Effector CD4-positive, alpha-beta T cell (primary cell): ENCODE measurements at regions not wholly inside any gene's neighbourhood (a gene's known extent, or its start where the extent isn't known, plus 50 kb on each side); places are given as distances from the start of the nearest gene placed in this dataset.

Experiments used
- DNase-seq: peaks from one replicate; pipeline ENCODE4 v3.0.0-alpha.2; 2020

DNA sequence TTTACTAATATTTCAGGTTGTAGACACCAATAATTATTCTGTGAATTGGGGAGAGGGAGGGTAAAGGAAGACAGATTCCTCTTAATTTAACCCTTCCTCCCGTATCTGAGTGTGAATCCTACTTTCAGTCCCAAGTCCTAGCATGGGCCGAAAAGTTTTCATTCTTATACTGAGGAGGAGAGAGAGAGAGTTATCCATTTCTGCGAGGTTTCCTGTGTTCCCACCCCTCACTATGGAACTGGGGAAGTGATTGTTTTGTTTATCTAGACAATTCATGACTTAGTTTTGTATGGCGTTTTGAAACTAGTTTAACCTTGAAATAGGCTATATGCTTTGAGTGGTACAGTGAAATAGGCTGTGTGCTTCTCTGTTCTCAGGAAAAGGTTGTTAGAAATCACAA is 134.0 kb upstream of the DPYD start:
- DNase-seq = no peak

GRCh38 chr1:98054367-98054701 is 133.5 kb upstream of the DPYD start:
- no peak for DNase-seq

DNA sequence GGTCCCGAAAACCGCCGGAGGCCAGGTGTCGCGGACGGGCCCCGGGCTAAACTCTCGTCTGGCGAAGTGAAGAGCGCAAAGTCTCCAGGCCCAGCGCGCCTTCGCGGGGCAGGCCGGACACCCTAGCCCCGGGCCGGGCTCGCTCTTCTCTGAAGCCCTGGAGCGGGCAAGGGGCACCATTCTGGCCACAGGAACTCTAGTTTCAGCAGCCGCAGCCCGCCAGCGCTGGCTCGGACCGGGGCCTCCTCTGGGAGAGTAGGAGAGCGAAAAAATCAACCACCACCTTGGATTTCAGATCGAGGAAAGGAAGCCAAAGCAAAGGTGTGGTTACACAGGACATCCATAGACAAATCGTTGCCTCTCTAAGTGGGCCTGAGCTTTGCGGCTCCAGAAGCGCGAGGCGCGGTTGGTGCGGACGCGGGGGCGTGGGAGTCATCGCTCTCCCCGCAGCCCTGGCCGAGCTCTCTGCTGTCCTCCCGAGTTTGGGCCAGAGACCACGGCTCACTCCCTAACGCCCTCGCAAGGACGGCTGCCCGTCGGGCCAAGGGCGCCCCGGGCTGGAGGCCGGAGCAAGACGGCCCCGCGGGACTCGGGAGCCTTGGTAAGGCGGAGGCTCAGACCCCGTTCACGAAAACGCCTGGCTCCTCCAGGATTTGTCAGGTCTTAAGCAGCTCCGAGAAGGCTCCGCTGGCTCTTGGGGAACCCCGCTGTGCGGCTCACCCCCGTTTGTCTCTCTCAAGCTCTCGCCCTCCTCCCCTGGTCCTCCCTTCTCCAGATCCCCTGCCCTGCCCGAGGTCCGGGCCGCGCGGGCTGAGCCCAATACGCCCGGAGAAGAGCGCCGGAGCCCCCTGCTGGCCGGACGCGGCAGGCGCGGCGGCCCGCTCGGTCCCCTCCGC is 132.9 kb upstream of the DPYD start:
- DNase-seq = peak; percentile 34

DNA sequence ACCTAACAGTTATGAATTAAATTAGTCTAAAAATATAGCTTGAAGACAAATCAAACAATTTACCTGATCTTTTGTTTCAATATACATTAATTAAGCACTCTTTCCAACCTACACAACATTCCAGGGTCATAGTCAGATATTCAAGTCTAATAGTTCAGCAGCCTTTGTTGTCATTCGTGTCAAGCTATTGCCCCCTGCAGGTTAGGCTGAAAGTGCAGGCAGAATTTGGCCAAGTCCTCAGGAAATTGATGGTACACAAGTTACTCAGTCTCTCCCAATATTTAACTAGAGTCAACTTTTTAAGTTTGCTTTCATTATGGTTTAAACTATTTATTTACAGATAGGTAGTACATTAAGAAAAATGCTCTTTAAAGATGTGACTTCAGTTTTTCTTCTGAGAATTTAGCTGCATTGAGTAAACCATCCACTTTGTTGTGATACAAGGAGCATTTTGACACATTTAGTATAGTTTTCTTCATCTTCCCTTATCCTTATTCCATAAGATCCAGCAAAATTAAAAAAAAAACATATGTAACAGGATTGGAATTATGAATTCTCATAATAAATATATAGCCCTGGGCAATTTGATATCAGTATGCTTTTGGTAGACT is 130.3 kb upstream of the DPYD start:
- DNase-seq = peak; percentile 61

DNA sequence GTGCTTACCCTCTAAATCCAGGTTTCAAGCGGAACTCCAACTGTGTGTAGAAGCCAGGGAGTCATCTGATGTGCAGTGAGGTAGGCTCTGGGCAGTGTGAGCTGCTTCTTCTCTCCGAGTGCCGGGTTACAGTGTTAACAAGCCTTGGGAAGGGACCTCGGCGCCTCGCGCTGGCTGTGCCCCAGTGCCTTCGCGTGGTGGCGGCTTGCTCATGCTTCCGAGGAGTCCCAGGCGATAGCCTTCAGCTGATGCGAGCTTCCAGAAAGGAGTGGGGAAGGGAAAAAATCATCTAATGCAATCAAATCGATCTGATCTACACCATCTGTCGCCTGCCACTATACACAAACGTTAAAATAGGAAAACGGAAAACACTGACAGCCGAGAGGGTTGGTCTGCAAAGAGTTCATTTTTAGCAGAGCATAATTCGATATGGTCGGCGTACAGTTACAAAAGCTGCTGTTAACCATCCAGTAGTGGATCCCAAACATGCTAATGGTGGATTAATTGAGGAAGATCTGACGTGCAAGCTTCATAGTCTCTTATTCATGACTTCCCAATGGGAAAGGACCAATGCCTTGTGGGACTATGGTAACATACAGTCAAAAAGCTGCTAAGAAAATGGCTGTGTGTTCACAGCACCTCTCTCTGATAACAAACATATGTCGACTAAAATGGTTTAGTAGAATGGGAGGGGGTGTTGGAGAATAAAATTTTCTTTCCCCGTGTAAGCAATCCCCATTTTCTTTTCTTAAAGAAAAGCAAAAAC is 128.7 kb upstream of the DPYD start:
- DNase-seq = no peak

DNA sequence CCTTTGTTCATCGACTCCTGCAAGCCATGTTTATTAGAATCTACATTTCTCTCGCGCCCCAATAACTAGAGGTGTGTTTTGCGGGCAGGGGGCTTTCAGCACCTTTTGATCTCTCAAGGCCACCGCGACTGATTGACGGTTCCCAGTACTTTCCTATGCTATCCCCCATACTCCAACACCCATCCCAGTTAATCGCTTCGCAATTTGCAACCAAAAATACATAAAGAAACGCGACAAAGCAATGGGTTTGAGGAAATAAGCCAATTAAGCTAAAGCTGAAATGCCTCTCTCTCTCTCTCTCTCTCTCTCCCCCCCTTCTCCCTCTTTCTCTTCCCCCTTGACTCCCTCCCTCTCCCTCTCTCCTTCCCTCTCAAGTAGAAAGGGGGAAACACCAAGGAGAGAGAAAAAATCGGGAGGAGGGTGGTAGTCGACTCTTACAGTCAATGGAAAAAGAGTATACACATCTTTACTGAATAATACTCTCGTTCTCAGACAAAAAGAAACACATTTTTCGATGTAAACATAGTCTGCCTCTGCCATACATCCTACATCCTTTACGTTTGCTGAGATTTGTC is 128.0 kb upstream of the DPYD start:
- no peak for DNase-seq

DNA sequence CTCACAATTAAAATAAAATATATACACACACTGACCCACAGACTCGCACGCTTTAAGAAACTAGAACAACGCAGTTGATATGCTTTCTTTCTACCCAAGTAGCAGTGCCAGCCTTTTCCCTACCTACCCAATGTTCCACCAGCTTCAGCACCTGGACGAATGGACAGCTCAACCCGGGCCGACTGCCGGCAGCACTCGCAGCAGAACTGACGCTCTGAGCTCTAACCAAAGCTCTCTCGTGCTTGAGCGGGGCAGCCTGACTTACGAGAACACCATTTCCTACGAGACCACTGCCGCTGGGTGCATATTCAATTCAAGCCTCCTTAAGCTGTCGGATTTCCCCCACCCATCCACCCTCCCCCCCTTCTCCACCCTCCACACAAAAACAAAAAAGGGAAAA is 127.4 kb upstream of the DPYD start:
- peak; percentile 44 for DNase-seq

GRCh38 chr1:98047171-98047570 is 126.3 kb upstream of the DPYD start:
- no peak for DNase-seq

DNA sequence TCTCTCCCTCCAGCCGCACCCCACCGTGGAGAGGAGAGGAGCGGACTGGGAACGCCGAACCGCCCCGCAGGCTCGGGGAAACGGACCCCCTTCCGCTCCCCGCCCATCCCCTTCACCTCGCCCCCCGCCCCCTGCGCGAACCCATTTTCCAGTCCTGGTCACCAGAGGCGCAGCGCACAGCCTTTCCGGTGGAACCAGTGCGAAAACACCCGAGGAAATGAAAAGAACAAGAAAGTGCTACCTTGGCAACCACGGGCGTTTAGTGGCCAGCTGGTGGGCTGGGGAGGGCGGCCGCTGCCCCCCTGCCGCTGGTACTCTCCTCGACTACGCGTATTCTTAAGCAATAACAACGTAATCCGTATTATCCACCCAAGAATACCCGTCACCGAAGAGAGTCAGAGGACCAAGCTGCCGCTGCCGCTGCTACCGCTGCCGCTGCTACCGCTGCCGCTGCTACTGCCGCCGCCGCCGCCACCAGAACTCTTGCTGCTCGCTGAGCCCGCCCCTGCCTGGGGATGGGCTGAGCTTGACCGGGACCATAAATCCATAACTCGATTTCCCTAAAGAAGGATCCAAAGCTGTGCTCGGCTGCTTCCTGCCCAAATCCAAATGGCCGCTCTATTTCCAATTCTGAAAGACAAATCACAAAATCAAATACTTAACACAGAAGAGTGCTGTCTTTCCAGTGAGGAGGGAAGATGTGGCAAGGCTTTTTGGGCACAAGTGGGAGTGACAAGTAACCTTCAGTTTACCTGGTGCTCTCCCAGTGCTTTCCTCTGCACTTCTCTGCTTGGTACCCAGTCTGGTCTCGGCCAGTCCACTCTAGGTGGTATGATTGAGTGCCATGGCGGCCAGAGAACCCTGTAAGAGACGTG is 125.2 kb upstream of the DPYD start:
- no peak for DNase-seq

GRCh38 chr1:98045211-98045766 is 124.5 kb upstream of the DPYD start:
- DNase-seq = no peak

DNA sequence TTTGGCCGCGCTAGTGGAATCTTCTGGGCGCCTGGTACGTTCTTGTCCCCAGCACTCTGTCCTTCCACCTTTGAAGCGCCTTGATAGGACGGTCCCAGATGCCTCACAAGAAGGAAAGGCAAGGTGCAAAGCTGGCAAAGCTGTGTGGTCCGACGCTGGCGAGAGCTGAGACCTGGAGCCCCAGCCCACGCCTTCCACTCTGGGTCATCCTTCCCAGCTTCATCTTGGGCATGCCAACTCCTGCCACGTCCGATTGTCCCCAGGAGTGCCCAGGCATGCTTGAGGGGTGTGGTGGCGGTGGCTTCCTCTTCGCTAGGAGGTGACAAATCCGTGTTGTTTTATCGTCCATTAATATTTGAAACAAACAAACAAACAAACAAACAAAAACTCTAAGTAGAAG is 123.9 kb upstream of the DPYD start:
- no peak for DNase-seq

DNA sequence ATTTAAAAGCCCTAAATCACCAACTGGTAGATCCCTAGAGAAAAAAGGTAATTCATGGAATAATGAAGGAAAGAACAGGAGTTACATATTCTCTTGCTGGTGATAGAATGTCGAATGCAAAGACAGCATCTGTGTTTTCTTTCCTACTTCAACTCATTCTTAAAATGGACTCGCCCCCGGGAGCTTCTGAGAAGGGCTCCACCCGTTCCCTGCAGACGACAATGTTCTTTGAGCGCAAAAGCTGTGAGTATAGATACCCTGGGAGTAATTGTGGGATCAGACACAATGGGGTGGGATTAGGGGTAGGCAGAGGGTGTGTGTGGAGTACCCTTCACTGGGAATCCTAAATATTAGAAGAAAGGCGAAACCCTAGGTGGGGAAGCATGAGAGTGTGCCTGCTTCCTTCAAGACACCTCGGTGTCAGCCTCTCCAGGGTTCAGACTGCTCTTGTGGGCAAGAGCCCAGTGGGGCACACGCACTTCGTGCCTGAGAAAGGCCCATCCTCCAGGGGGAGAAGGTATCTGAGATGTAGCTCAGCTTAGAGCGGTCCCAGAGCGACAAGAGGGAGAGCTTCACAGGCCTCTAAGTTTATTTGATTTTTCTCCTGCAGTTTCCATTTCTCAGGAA is 123.3 kb upstream of the DPYD start:
- DNase-seq = no peak

DNA sequence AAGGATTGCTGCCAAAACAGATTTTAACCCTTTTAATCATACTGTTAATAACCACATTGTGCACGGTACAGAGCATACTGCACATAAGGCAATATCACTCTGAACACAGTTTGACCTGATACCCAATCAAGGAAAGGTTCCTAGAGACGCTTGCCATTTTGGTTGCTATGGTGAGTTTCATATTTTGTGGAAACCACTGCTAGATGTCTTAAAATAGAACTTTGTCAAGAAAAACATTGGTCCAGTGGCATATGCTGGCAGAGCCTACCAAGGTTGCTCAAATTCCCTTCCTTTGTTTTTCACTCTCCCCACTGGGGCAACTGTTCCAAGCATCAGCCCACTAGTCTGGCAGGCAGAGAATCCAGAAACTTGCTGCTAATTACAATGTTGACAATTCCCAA is 114.8 kb upstream of the DPYD start:
- DNase-seq = no peak

GRCh38 chr1:98034505-98034904 is 113.7 kb upstream of the DPYD start:
- no peak for DNase-seq

DNA sequence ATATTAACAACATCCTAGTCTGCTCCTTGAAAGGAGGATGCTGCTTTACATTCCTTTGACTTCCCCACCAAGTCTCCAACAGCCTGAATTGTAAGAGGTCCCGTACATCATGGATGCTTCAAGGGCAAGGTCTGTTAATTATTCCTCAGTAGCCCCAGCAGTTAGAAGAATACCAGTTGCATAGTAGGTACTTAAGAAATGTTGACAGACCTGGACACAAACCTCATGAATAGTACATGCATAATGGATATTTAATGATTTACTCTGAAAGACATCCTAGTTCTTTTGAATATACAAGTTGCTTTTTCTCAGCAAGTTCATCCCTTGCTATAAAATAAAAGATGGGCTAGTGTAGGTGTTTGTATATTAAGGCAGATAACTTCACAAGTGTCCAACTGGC is 112.1 kb upstream of the DPYD start:
- no peak for DNase-seq

- no peak for DNase-seq
These were observed 110.1 kb upstream of the DPYD start for GRCh38 chr1:98030976-98031375.

GRCh38 chr1:98030483-98030882 is 109.6 kb upstream of the DPYD start:
- no peak for DNase-seq

DNA sequence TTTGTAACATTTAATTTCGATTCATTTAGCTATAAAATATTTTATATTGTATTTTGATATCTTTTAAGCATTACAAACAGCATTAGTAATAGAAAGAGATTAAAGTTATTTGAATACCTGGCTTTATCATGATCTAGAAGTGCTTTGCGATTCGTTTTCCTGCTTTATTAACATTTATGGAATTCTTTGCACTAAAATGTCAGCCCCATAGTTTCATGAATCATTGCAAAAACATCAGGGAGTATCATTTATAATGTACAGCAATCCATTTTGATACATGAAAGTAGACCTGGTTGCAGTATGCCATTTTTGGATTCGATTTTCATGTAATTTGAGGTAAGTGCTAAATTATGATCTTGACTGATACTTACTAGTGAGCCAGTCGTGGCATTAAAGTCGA is 108.0 kb upstream of the DPYD start:
- no peak for DNase-seq

- DNase-seq = no peak
These were observed 106.4 kb upstream of the DPYD start for GRCh38 chr1:98027103-98027705.

GRCh38 chr1:98025858-98026257 is 105.0 kb upstream of the DPYD start:
- DNase-seq = no peak

DNA sequence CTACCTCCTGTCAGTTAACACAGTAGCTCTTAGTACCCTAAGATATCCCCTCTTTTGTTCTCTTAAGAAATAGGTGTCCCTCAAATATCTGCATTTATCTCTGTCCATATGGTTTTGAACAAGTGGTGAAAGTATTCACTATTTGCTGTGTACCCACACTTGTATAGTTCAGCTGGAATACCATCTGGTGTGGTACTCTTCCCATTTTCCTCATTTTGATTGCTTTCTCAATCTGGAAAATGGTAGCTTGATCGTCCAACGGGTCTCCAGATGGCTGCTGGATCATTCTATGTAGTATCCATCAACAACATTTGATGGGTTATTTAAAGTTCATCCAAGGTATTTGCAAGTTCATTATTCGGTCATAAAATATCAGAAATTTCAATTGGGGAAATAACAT is 100.3 kb upstream of the DPYD start:
- no peak for DNase-seq
